Heart right ventricle (tissue), 16 donors: ENCODE measurements at regions not wholly inside any gene's neighbourhood (a gene's known extent, or its start where the extent isn't known, plus 50 kb on each side); places are given as distances from the start of the nearest gene placed in this dataset.

Experiments used
- ATAC-seq, 8 donors: fragments of 200-7000 bp; cut with Tn5 transposase; one replicate each; pipeline ENCODE4 v1.9.1; 2020; ENCODE audit warnings: mild to moderate bottlenecking in 8 of 8, moderate library complexity in 8 of 8, moderate number of reproducible peaks in 1 of 8
- DNase-seq, 2 donors: peaks; one replicate each; pipeline ENCODE4 v3.0.0-alpha.2; 2020
- H3K27ac ChIP-seq, 10 donors: fragments of 200-600 bp; sonication (generic) in 2 of 10; one replicate each; pipeline versions ENCODE4 v1.5.0 to v1.8.0; 2020 to 2022; ENCODE audit warnings: mild to moderate bottlenecking in 3 of 10
- H3K27me3 ChIP-seq, 7 donors: fragments of 200-600 bp; one replicate each; pipeline ENCODE4 v1.8.0; 2021 to 2022; ENCODE audit warnings: mild to moderate bottlenecking in 2 of 7
- H3K36me3 ChIP-seq, 9 donors: fragments of 200-600 bp; sonication (generic) in 1 of 9; one replicate each; pipeline versions ENCODE4 v1.5.0 to v1.8.0; 2020 to 2022; ENCODE audit warnings: mild to moderate bottlenecking in 2 of 9
- H3K4me1 ChIP-seq, 9 donors: fragments of 200-600 bp; sonication (generic) in 1 of 9; one replicate each; pipeline versions ENCODE4 v1.5.0 to v1.8.0; 2020 to 2022; ENCODE audit warnings: mild to moderate bottlenecking in 4 of 9
- H3K4me3 ChIP-seq, 10 donors: fragments of 200-600 bp; sonication (generic) in 2 of 10; one replicate each; pipeline versions ENCODE4 v1.5.0 to v1.8.0; 2020 to 2022; ENCODE audit warnings: mild to moderate bottlenecking in 7 of 10, moderate library complexity in 2 of 10
- H3K9me3 ChIP-seq, 11 donors: fragments of 200-600 bp in 10 of 11; sonication (generic) in 2 of 11; one replicate each; pipeline versions ENCODE4 v1.5.0 to v1.8.0; 2013 to 2022; ENCODE audit warnings: mild to moderate bottlenecking in 2 of 11, control low read depth in 1 of 11, moderate library complexity in 1 of 11
- WGBS, 2 donors: extraction: QIAGEN DNeasy Blood & Tissue Kit; methylation state at CpG; one replicate each; pipeline ENCODE4 v1.1.7; 2013; ENCODE audit warnings: inconsistent platforms in 1 of 2; 5-methylcytosine and 5-hydroxymethylcytosine counted together
- intact Hi-C, 10 donors: fragments of 100-400 bp; cut with DNase I; formaldehyde crosslinking; loops; one replicate each; pipeline versions ENCODE4 v1.11.1 to v1.14.2; 2022
- TF ChIP-seq, protein P1 (sequence below), 9 donors: fragments of 200-600 bp; sonication (generic) in 2 of 9; IDR thresholded peaks; one replicate each; pipeline versions ENCODE4 v1.5.0 to v1.8.0; 2021 to 2022; ENCODE audit warnings: antibody characterized with exemption in 9 of 9, mild to moderate bottlenecking in 5 of 9, moderate library complexity in 1 of 9
- donor health status: Arrhythmogenic right ventricular cardiomyopathy.
- donor health status: ischemic (EF 13 %, LVEDD 7.1; RV severe dilation, severe dysfunction).
- donor health status: healthy with polysubstance abuse.
- donor health status: DM: no; HTN: yes; CAD: no.
- donor health status: DM: no; HTN: no; CAD: no.
- donor health status: ischemic (EF 25% LVEDD 6.9; RV normal size, moderate dysfunction).
- donor health status: ischemic (EF 25% LVEDD 5.7; RV mildly dilated, moderate dysfunction).
- donor health status: healthy.
- donor health status: DM: yes; HTN: yes; CAD: no.
- donor health status: Ischemic cardiomyopathy.
- donor health status: ischemic (EF 35%, LVEDD 5.7; RV mildly dilated, moderate dysfunction).
- donor health status: nonischemic (EF 11% LVEDD 7.7; RV severe dilation, severe dysfunction).
- donor health status: DM: yes; HTN: yes; CAD: no.
- donor health status: PGD.
- donor health status: ischemic (EF 29% LVEDD 5.4; RV normal size, mild dysfunction).
- donor health status: nonischemic (EF 23%, LVEDD 6.1; RV moderate dilation, normal function).

DNA sequence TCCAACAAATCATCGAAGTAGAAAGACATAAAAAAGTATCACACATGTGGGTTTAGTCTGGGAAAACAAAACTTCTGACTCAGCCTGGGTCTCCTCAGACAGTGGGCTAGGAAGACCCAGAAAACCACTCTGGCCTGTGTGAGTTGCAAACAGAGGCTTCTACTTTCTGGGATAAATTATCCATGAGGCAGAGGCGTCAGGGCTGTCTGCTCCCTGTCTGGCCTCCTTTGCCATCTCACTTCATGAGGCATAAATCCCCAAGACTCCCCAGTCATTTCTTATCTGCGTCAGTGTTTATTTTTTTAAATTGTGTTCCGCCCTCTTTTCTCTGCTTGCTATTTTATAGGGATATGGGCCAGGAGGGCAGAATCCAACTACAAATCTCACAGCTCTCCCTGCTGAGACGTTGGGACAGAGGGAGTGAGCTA lies 80.6 kb upstream of the TRABD2B start:
- Histone ChIP-seq H3K4me1 (no peaks in the 10 kb centered on the region), H3K9me3 (no peaks in the 10 kb centered on the region), H3K27ac (no peak overlapping the region), H3K4me3 (no peak overlapping the region), H3K36me3 (no peaks in the 10 kb centered on the region), H3K27me3 (peaks cover 0 to 21% (median 6%) of the 10 kb centered on the region in 7 donors)
- no peak for DNase-seq
- TF ChIP-seq, protein P1, sequence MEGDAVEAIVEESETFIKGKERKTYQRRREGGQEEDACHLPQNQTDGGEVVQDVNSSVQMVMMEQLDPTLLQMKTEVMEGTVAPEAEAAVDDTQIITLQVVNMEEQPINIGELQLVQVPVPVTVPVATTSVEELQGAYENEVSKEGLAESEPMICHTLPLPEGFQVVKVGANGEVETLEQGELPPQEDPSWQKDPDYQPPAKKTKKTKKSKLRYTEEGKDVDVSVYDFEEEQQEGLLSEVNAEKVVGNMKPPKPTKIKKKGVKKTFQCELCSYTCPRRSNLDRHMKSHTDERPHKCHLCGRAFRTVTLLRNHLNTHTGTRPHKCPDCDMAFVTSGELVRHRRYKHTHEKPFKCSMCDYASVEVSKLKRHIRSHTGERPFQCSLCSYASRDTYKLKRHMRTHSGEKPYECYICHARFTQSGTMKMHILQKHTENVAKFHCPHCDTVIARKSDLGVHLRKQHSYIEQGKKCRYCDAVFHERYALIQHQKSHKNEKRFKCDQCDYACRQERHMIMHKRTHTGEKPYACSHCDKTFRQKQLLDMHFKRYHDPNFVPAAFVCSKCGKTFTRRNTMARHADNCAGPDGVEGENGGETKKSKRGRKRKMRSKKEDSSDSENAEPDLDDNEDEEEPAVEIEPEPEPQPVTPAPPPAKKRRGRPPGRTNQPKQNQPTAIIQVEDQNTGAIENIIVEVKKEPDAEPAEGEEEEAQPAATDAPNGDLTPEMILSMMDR (IDR thresholded peaks at IDR 0.05): no peak
- WGBS, 2 donors: 52 to 61% methylated on average over 5 of the region's 5 CpGs
- intact Hi-C loops: no loop called here
- peak in 1 of 8 donors; percentile 16 for ATAC-seq

DNA sequence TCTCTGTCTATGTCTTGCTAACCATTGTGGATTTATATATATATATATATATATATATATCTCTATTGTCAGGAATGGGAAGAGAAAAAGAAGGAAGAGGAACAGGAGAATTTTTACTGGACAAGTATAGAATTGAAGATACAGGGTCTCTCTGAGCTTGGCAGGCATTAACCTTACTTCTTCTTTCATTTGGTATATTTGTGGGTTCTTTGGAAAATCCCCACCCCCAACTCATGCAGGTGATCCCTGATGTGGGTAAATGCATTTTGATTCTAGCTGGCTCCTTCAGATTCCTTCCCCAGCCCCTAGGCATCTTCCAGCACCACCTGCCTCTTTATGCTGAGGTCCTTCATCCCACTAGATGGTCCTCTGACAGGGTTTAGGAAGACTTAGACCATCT lies 78.8 kb upstream of the TRABD2B start:
- Histone ChIP-seq H3K27ac (no peak overlapping the region), H3K36me3 (no peaks in the 10 kb centered on the region), H3K27me3 (peaks cover 0 to 21% (median 6%) of the 10 kb centered on the region in 7 donors), H3K4me3 (no peak overlapping the region), H3K9me3 (no peaks in the 10 kb centered on the region), H3K4me1 (no peaks in the 10 kb centered on the region)
- no peak for ATAC-seq
- intact Hi-C loops: no loop called here
- no peak for DNase-seq
- TF ChIP-seq, protein P1 (IDR thresholded peaks at IDR 0.05): no peak

DNA sequence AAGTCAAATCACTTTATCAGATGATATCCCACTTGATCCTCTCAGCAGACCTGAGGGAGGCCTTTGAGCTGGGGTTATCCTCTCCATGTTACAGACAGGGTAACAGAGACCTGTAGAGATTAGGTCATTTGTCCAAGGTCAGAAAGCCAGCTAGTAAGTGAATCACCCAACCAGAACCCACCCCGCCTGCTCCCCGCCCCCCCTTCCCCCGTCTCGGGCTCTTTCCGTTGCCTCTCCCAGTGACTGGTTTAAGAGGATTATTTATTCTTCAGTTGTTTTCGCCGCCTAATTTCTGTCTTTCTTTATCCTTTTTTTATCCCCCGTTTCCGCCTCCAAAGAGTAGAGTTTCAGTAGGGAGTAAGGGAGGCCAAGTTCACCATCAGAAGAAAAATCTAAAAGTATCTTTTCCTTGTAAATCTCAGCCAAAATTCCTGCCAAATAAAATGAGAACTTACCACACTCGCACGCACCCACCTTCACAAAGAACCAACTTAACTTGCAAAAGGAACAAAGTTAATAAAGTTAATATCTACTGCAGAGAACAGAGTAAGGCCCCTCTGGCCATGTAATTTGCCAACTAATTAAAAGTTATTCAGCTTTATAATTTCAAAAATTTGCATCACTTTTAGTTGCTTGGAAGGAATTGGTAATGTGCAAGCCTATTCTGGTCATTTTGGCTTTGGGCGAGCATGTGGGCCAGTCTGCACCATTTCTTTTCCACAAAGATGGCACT lies 76.8 kb upstream of the TRABD2B start:
- Histone ChIP-seq H3K27ac (no peak overlapping the region), H3K4me1 (no peaks in the 10 kb centered on the region), H3K36me3 (no peaks in the 10 kb centered on the region), H3K9me3 (no peaks in the 10 kb centered on the region), H3K4me3 (no peak overlapping the region), H3K27me3 (peaks cover 0 to 21% (median 6%) of the 10 kb centered on the region in 7 donors)
- TF ChIP-seq, protein P1 (IDR thresholded peaks at IDR 0.05): no peak
- no peak for DNase-seq
- intact Hi-C loops: no loop called here
- WGBS, 2 donors: 84 to 87% methylated on average over 12 of the region's 12 CpGs
- no peak for ATAC-seq

DNA sequence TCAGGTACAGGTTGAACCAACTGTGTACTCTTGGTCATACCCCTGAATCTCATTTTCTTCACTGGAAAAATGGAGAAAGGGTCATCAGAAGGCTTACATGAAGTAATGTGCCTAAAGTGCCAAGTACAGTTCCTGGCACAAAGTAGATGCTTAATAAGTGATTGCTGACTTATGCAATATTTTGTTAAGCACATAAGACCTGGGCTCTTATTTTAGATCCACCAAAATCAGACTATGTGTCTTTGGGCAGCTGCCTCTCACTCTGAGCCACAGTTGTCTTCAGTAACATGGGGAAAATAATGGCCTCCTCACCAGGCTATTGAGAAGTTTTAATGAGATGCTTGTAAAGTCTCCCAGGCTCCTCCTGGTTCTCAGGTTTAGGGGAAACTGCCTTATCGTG lies 74.3 kb upstream of the TRABD2B start:
- H3K27me3 ChIP-seq: peaks cover 0 to 31% (median 5%) of the 10 kb centered on the region in 7 donors
- 59 to 68% methylated on average over 1 of the region's 1 CpG for WGBS, 2 donors
- no peak overlapping the region for H3K27ac ChIP-seq
- no peaks in the 10 kb centered on the region for H3K36me3 ChIP-seq
- no peaks in the 10 kb centered on the region for H3K9me3 ChIP-seq
- H3K4me1 ChIP-seq: no peaks in the 10 kb centered on the region
- ATAC-seq (no peak), DNase-seq (no peak)
- TF ChIP-seq, protein P1 (IDR thresholded peaks at IDR 0.05): no peak
- H3K4me3 ChIP-seq: no peak overlapping the region
- intact Hi-C loops: no loop called here
